ENCODE measurements at regions not wholly inside any gene's neighbourhood (a gene's known extent, or its start where the extent isn't known, plus 50 kb on each side); places are given as distances from the start of the nearest gene placed in this dataset.
A peak's percentile ranks its signal among the peaks of the same experiment; 100 is the strongest.

- DNase-seq (no peak), ATAC-seq (no peak)
- Histone ChIP-seq H3K27ac (no peak overlapping the region), H3K9me3 (no peaks in the 10 kb centered on the region), H3K36me3 (no peaks in the 10 kb centered on the region), H3K4me3 (no peak overlapping the region), H3K4me1 (no peaks in the 10 kb centered on the region), H3K27me3 (no peaks in the 10 kb centered on the region)
- no peak for TF ChIP-seq POLR2A (IDR thresholded peaks at IDR 0.05)
- TF ChIP-seq CTCF (IDR thresholded peaks at IDR 0.05): no peak
- WGBS (ENCODE audit: insufficient coverage, low coverage, low lambda C conversion rate, missing lambda C conversion rate): 83% methylated on average over 3 of the region's 3 CpGs
- intact Hi-C loops (cut with DNase I): no loop called here
Measured at GRCh38 chr3:177752831-177753230, 555.5 kb upstream of the TBL1XR1 start.

GRCh38 chr3:177753451-177754155 lies 556.3 kb upstream of the TBL1XR1 start:
- Histone ChIP-seq H3K9me3 (no peaks in the 10 kb centered on the region), H3K27me3 (no peaks in the 10 kb centered on the region), H3K36me3 (no peaks in the 10 kb centered on the region), H3K4me1 (no peaks in the 10 kb centered on the region), H3K4me3 (no peak overlapping the region), H3K27ac (no peak overlapping the region)
- intact Hi-C loops (cut with DNase I): no loop called here
- no peak for TF ChIP-seq CTCF (IDR thresholded peaks at IDR 0.05)
- TF ChIP-seq POLR2A (IDR thresholded peaks at IDR 0.05): no peak
- ATAC-seq (peak; percentile 64 to 83 (median 76)), DNase-seq (peak; percentile 27 to 56 (median 53))
- 41% methylated on average over 1 of the region's 2 CpGs for WGBS (ENCODE audit: insufficient coverage, low coverage, low lambda C conversion rate, missing lambda C conversion rate)

- 100% methylated on average over 2 of the region's 4 CpGs for WGBS (ENCODE audit: insufficient coverage, low coverage, low lambda C conversion rate, missing lambda C conversion rate)
- DNase-seq (no peak), ATAC-seq (no peak)
- Histone ChIP-seq H3K36me3 (no peaks in the 10 kb centered on the region), H3K27ac (no peak overlapping the region), H3K27me3 (no peaks in the 10 kb centered on the region), H3K4me3 (no peak overlapping the region), H3K9me3 (no peaks in the 10 kb centered on the region), H3K4me1 (no peaks in the 10 kb centered on the region)
- TF ChIP-seq POLR2A (IDR thresholded peaks at IDR 0.05) (no peak), CTCF (IDR thresholded peaks at IDR 0.05) (no peak)
- intact Hi-C loops (cut with DNase I): no loop called here
Measured at GRCh38 chr3:177754508-177754921, 557.2 kb upstream of the TBL1XR1 start.

- intact Hi-C loops (cut with DNase I): no loop called here
- Histone ChIP-seq H3K27me3 (no peaks in the 10 kb centered on the region), H3K4me3 (no peak overlapping the region), H3K9me3 (no peaks in the 10 kb centered on the region), H3K4me1 (no peaks in the 10 kb centered on the region), H3K36me3 (no peaks in the 10 kb centered on the region), H3K27ac (no peak overlapping the region)
- 46% methylated on average over 1 of the region's 1 CpG for WGBS (ENCODE audit: insufficient coverage, low coverage, low lambda C conversion rate, missing lambda C conversion rate)
- TF ChIP-seq CTCF (IDR thresholded peaks at IDR 0.05): no peak
- no peak for ATAC-seq
- DNase-seq: no peak
Measured at GRCh38 chr3:177758126-177758525, 560.8 kb upstream of the TBL1XR1 start.
